ENCODE measurements at regions not wholly inside any gene's neighbourhood (a gene's known extent, or its start where the extent isn't known, plus 50 kb on each side); places are given as distances from the start of the nearest gene placed in this dataset.
"Not testable (repeated sequence)": the region's sequence is repeated elsewhere in the genome, so short reads cannot be mapped to it uniquely, and the experiment has no call there.

- H3K9me3 ChIP-seq (ENCODE audit: control insufficient read depth in 1 of 2, insufficient read depth in 1 of 2, low read length in 2 of 2); H3K36me3 ChIP-seq (ENCODE audit: insufficient read depth, low read length); H3K27ac Mint-ChIP-seq; H3K4me1 ChIP-seq (ENCODE audit: insufficient read depth, low read length); H3K4me3 Mint-ChIP-seq; H3K27me3 Mint-ChIP-seq; H3K9me3 Mint-ChIP-seq; DNase-seq; CTCF ChIA-PET; H3K4me3 ChIP-seq (ENCODE audit: low read length); ATAC-seq (ENCODE audit: poor library complexity); H3K36me3 Mint-ChIP-seq (ENCODE audit: low read depth); intact Hi-C loops (cut with DNase I, micrococcal nuclease); H3K27me3 ChIP-seq (ENCODE audit: control insufficient read depth in 1 of 2, insufficient read depth in 2 of 2, low read length in 2 of 2); H3K27ac ChIP-seq (ENCODE audit: low read depth in 1 of 2, low read length in 2 of 2); POLR2A ChIA-PET; H3K4me1 Mint-ChIP-seq (ENCODE audit: low read depth): not testable (repeated sequence)
Observed at GRCh38 chr9:41783070-41783810, 346.0 kb downstream of the CNTNAP3B start.

DNA sequence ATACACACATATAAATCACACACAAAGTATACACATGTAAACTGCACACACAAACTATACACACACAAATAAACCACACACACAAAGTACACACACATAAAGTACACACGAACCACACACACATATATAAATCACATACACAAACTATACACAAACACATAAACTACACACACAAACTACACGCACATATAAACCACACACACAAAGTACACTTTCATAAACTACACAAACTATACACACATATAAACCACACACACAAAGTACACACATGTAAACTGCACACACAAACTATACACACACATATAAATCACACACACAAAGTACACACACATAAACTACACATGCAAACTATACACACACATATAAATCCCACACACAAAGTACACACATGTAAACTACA is 347.3 kb downstream of the CNTNAP3B start:
- H3K36me3 Mint-ChIP-seq (ENCODE audit: low read depth); H3K27ac Mint-ChIP-seq; intact Hi-C loops (cut with DNase I, micrococcal nuclease); H3K9me3 ChIP-seq (ENCODE audit: control insufficient read depth in 1 of 2, insufficient read depth in 1 of 2, low read length in 2 of 2); POLR2A ChIA-PET; H3K4me1 Mint-ChIP-seq (ENCODE audit: low read depth); H3K4me3 ChIP-seq (ENCODE audit: low read length); H3K4me1 ChIP-seq (ENCODE audit: insufficient read depth, low read length); CTCF ChIA-PET; H3K27me3 Mint-ChIP-seq; DNase-seq; H3K36me3 ChIP-seq (ENCODE audit: insufficient read depth, low read length); H3K27ac ChIP-seq (ENCODE audit: low read depth in 1 of 2, low read length in 2 of 2); ATAC-seq (ENCODE audit: poor library complexity); H3K9me3 Mint-ChIP-seq; H3K27me3 ChIP-seq (ENCODE audit: control insufficient read depth in 1 of 2, insufficient read depth in 2 of 2, low read length in 2 of 2); H3K4me3 Mint-ChIP-seq: not testable (repeated sequence)

DNA sequence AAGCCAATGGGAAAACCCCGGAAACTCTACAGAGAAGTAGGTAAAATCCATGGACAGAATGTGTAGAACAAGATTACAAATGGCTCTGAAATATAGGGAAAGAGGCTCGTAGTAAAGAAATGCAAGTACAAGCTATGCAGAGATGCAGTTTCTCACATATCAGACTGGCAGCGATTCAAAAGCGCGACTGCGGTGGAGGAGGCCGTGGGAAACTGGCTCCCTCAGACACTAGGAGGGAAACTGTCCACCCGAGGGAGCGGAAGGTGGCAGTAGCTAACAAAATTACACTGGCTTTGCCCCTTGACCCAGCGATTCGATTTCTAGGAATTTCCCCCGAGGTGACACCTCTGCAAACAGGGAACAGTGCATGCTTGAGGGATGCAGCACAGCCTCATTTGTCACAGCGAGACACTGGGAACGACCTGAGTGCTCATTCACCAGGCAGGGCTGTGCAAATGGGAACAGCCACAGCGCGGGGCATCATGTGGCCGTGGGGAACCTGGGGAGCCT is 349.3 kb downstream of the CNTNAP3B start:
- H3K4me3 Mint-ChIP-seq; H3K27ac ChIP-seq (ENCODE audit: low read depth in 1 of 2, low read length in 2 of 2); ATAC-seq (ENCODE audit: poor library complexity); H3K9me3 ChIP-seq (ENCODE audit: control insufficient read depth in 1 of 2, insufficient read depth in 1 of 2, low read length in 2 of 2); H3K36me3 Mint-ChIP-seq (ENCODE audit: low read depth); POLR2A ChIA-PET; H3K9me3 Mint-ChIP-seq; CTCF ChIA-PET; intact Hi-C loops (cut with DNase I, micrococcal nuclease); H3K4me1 ChIP-seq (ENCODE audit: insufficient read depth, low read length); H3K4me1 Mint-ChIP-seq (ENCODE audit: low read depth); DNase-seq; H3K27me3 ChIP-seq (ENCODE audit: control insufficient read depth in 1 of 2, insufficient read depth in 2 of 2, low read length in 2 of 2); H3K4me3 ChIP-seq (ENCODE audit: low read length); H3K27ac Mint-ChIP-seq; H3K36me3 ChIP-seq (ENCODE audit: insufficient read depth, low read length); H3K27me3 Mint-ChIP-seq: not testable (repeated sequence)

GRCh38 chr9:41779192-41779591 is 350.0 kb downstream of the CNTNAP3B start:
- H3K4me1 Mint-ChIP-seq (ENCODE audit: low read depth); intact Hi-C loops (cut with DNase I, micrococcal nuclease); DNase-seq: not testable (repeated sequence)

GRCh38 chr9:41778535-41779071 is 350.6 kb downstream of the CNTNAP3B start:
- H3K27me3 ChIP-seq (ENCODE audit: control insufficient read depth in 1 of 2, insufficient read depth in 2 of 2, low read length in 2 of 2); H3K36me3 ChIP-seq (ENCODE audit: insufficient read depth, low read length); CTCF ChIA-PET; ATAC-seq (ENCODE audit: poor library complexity); H3K36me3 Mint-ChIP-seq (ENCODE audit: low read depth); H3K4me3 ChIP-seq (ENCODE audit: low read length); H3K27me3 Mint-ChIP-seq; DNase-seq; H3K27ac Mint-ChIP-seq; intact Hi-C loops (cut with DNase I, micrococcal nuclease); H3K9me3 ChIP-seq (ENCODE audit: control insufficient read depth in 1 of 2, insufficient read depth in 1 of 2, low read length in 2 of 2); H3K9me3 Mint-ChIP-seq; H3K27ac ChIP-seq (ENCODE audit: low read depth in 1 of 2, low read length in 2 of 2); POLR2A ChIA-PET; H3K4me3 Mint-ChIP-seq; H3K4me1 Mint-ChIP-seq (ENCODE audit: low read depth); H3K4me1 ChIP-seq (ENCODE audit: insufficient read depth, low read length): not testable (repeated sequence)

More at GRCh38 chr9:41779192-41779591, 350.0 kb downstream of the CNTNAP3B start:
- CTCF ChIA-PET; H3K9me3 Mint-ChIP-seq; H3K36me3 Mint-ChIP-seq (ENCODE audit: low read depth); POLR2A ChIA-PET; ATAC-seq (ENCODE audit: poor library complexity); H3K27me3 ChIP-seq (ENCODE audit: control insufficient read depth in 1 of 2, insufficient read depth in 2 of 2, low read length in 2 of 2); H3K27me3 Mint-ChIP-seq; H3K4me1 ChIP-seq (ENCODE audit: insufficient read depth, low read length); H3K4me3 Mint-ChIP-seq; H3K4me3 ChIP-seq (ENCODE audit: low read length); H3K27ac ChIP-seq (ENCODE audit: low read depth in 1 of 2, low read length in 2 of 2); H3K9me3 ChIP-seq (ENCODE audit: control insufficient read depth in 1 of 2, insufficient read depth in 1 of 2, low read length in 2 of 2); H3K27ac Mint-ChIP-seq; H3K36me3 ChIP-seq (ENCODE audit: insufficient read depth, low read length): not testable (repeated sequence)

GRCh38 chr9:41777536-41777935 is 351.7 kb downstream of the CNTNAP3B start:
- H3K9me3 Mint-ChIP-seq; H3K4me3 Mint-ChIP-seq; H3K27me3 Mint-ChIP-seq; CTCF ChIA-PET; H3K27ac ChIP-seq (ENCODE audit: low read depth in 1 of 2, low read length in 2 of 2); H3K9me3 ChIP-seq (ENCODE audit: control insufficient read depth in 1 of 2, insufficient read depth in 1 of 2, low read length in 2 of 2); ATAC-seq (ENCODE audit: poor library complexity); H3K36me3 Mint-ChIP-seq (ENCODE audit: low read depth); H3K27ac Mint-ChIP-seq; intact Hi-C loops (cut with DNase I, micrococcal nuclease); H3K36me3 ChIP-seq (ENCODE audit: insufficient read depth, low read length); POLR2A ChIA-PET; H3K4me3 ChIP-seq (ENCODE audit: low read length); H3K4me1 ChIP-seq (ENCODE audit: insufficient read depth, low read length); H3K4me1 Mint-ChIP-seq (ENCODE audit: low read depth); H3K27me3 ChIP-seq (ENCODE audit: control insufficient read depth in 1 of 2, insufficient read depth in 2 of 2, low read length in 2 of 2); DNase-seq: not testable (repeated sequence)

GRCh38 chr9:41772541-41772940 is 356.7 kb downstream of the CNTNAP3B start:
- H3K4me1 ChIP-seq (ENCODE audit: insufficient read depth, low read length); H3K27me3 ChIP-seq (ENCODE audit: control insufficient read depth in 1 of 2, insufficient read depth in 2 of 2, low read length in 2 of 2); intact Hi-C loops (cut with DNase I, micrococcal nuclease); H3K27ac Mint-ChIP-seq; DNase-seq; H3K27me3 Mint-ChIP-seq; H3K36me3 Mint-ChIP-seq (ENCODE audit: low read depth); H3K4me1 Mint-ChIP-seq (ENCODE audit: low read depth); H3K4me3 Mint-ChIP-seq; H3K9me3 Mint-ChIP-seq; CTCF ChIA-PET; H3K36me3 ChIP-seq (ENCODE audit: insufficient read depth, low read length); H3K27ac ChIP-seq (ENCODE audit: low read depth in 1 of 2, low read length in 2 of 2); ATAC-seq (ENCODE audit: poor library complexity); H3K9me3 ChIP-seq (ENCODE audit: control insufficient read depth in 1 of 2, insufficient read depth in 1 of 2, low read length in 2 of 2); H3K4me3 ChIP-seq (ENCODE audit: low read length); POLR2A ChIA-PET: not testable (repeated sequence)

All from CD4-positive, alpha-beta T cell (primary cell).